ENCODE measurements at regions not wholly inside any gene's neighbourhood (a gene's known extent, or its start where the extent isn't known, plus 50 kb on each side); places are given as distances from the start of the nearest gene placed in this dataset.

- H3K36me3 ChIP-seq (ENCODE audit: insufficient read depth, low read length) = no peaks in the 10 kb centered on the region
- no peaks in the 10 kb centered on the region for H3K9me2 ChIP-seq (replicated peaks; ENCODE audit: low read depth, low read length)
- TF ChIP-seq CTCF (conservative IDR thresholded peaks at IDR 0.05; ENCODE audit: low read length) = no peak
- TF ChIP-seq EZH2phosphoT487 (IDR thresholded peaks at IDR 0.05; ENCODE audit: borderline replicate concordance) = no peak
- H3F3A ChIP-seq (ENCODE audit: low read depth) = peaks cover 15% of the 10 kb centered on the region; the same call in 1 of the 2 replicates
- H4K20me1 ChIP-seq (ENCODE audit: insufficient read depth, low read length, poor library complexity, severe bottlenecking) = no peaks in the 10 kb centered on the region
- H3K4me1 ChIP-seq (ENCODE audit: insufficient read depth, low read length, poor library complexity, severe bottlenecking) = peaks cover 45% of the 10 kb centered on the region
- H2AFZ ChIP-seq (ENCODE audit: low read length) = no peak overlapping the region
- H3K9me3 ChIP-seq (ENCODE audit: insufficient read depth, low read depth, low read length) = no peaks in the 10 kb centered on the region
- no peaks in the 10 kb centered on the region for H3K27me3 ChIP-seq (ENCODE audit: insufficient read depth, low read length, poor library complexity, severe bottlenecking)
- H3K4me3 ChIP-seq (ENCODE audit: low read length, poor library complexity, severe bottlenecking) = no peak overlapping the region
- H3K4me2 ChIP-seq (ENCODE audit: low read depth, low read length, poor library complexity, severe bottlenecking) = no peak overlapping the region
- H3K79me2 ChIP-seq (ENCODE audit: insufficient read depth, low read length) = no peaks in the 10 kb centered on the region
- H3K9ac ChIP-seq (ENCODE audit: low read depth, low read length, poor library complexity, severe bottlenecking) = no peak overlapping the region
Measured at GRCh38 chr13:84651705-84652104, 769.4 kb upstream of the SLITRK1 start.

GRCh38 chr13:84651288-84651687 lies 769.0 kb upstream of the SLITRK1 start:
- Histone ChIP-seq H3K4me2 (ENCODE audit: low read depth, low read length, poor library complexity, severe bottlenecking) (no peak overlapping the region), H2AFZ (ENCODE audit: low read length) (no peak overlapping the region), H3K9me3 (ENCODE audit: insufficient read depth, low read depth, low read length) (no peaks in the 10 kb centered on the region), H3K4me3 (ENCODE audit: low read length, poor library complexity, severe bottlenecking) (no peak overlapping the region), H3K4me1 (ENCODE audit: insufficient read depth, low read length, poor library complexity, severe bottlenecking) (peaks cover 41% of the 10 kb centered on the region), H3K27me3 (ENCODE audit: insufficient read depth, low read length, poor library complexity, severe bottlenecking) (no peaks in the 10 kb centered on the region), H3K9me2 (replicated peaks; ENCODE audit: low read depth, low read length) (no peaks in the 10 kb centered on the region), H3K36me3 (ENCODE audit: insufficient read depth, low read length) (no peaks in the 10 kb centered on the region), H4K20me1 (ENCODE audit: insufficient read depth, low read length, poor library complexity, severe bottlenecking) (no peaks in the 10 kb centered on the region), H3K79me2 (ENCODE audit: insufficient read depth, low read length) (no peaks in the 10 kb centered on the region), H3K9ac (ENCODE audit: low read depth, low read length, poor library complexity, severe bottlenecking) (no peak overlapping the region), H3F3A (ENCODE audit: low read depth) (peaks cover 13% of the 10 kb centered on the region; the same call in 1 of the 2 replicates)
- TF ChIP-seq EZH2phosphoT487 (IDR thresholded peaks at IDR 0.05; ENCODE audit: borderline replicate concordance) (no peak), CTCF (conservative IDR thresholded peaks at IDR 0.05; ENCODE audit: low read length) (no peak)

- no peaks in the 10 kb centered on the region for H3K27me3 ChIP-seq (ENCODE audit: insufficient read depth, low read length, poor library complexity, severe bottlenecking)
- no peaks in the 10 kb centered on the region for H3K9me3 ChIP-seq (ENCODE audit: insufficient read depth, low read depth, low read length)
- H3K4me1 ChIP-seq (ENCODE audit: insufficient read depth, low read length, poor library complexity, severe bottlenecking) = peaks cover 29% of the 10 kb centered on the region
- H3K4me2 ChIP-seq (ENCODE audit: low read depth, low read length, poor library complexity, severe bottlenecking) = no peak overlapping the region
- 0 out of 2 replicates have a peak, but pooled peaks cover 4% of the 10 kb centered on the region for H3F3A ChIP-seq (ENCODE audit: low read depth)
- H3K4me3 ChIP-seq (ENCODE audit: low read length, poor library complexity, severe bottlenecking) = no peak overlapping the region
- no peaks in the 10 kb centered on the region for H3K79me2 ChIP-seq (ENCODE audit: insufficient read depth, low read length)
- no peak overlapping the region for H3K9ac ChIP-seq (ENCODE audit: low read depth, low read length, poor library complexity, severe bottlenecking)
- H3K9me2 ChIP-seq (replicated peaks; ENCODE audit: low read depth, low read length) = no peaks in the 10 kb centered on the region
- H4K20me1 ChIP-seq (ENCODE audit: insufficient read depth, low read length, poor library complexity, severe bottlenecking) = no peaks in the 10 kb centered on the region
- no peaks in the 10 kb centered on the region for H3K36me3 ChIP-seq (ENCODE audit: insufficient read depth, low read length)
- peak overlapping the region; percentile 42; the same call in 1 of the 2 replicates for H2AFZ ChIP-seq (ENCODE audit: low read length)
- no peak for TF ChIP-seq EZH2phosphoT487 (IDR thresholded peaks at IDR 0.05; ENCODE audit: borderline replicate concordance)
- no peak for TF ChIP-seq CTCF (conservative IDR thresholded peaks at IDR 0.05; ENCODE audit: low read length)
Measured at GRCh38 chr13:84649853-84650252, 767.6 kb upstream of the SLITRK1 start.
